ENCODE measurements at regions not wholly inside any gene's neighbourhood (a gene's known extent, or its start where the extent isn't known, plus 50 kb on each side); places are given as distances from the start of the nearest gene placed in this dataset.

DNA sequence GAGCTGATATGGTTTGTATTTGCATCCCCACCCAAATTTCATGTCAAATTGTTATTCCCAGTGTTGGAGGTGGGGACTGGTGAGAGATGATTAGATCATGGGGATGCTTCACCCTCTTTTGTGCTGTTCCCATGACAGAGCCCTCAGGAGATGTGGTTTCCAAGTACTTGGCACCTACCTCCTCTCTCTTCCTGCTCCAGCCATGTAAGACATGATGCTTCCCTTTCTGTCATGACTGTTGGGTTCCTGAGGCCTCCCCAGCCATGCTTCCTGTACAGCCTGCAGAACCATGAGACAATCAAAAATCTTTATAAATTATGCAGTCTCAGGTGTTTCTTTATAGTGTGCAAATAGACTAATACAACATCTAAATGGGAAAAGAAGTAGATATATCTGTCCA is 754.5 kb downstream of the TMEM121 start:
- TF ChIP-seq, protein P1, sequence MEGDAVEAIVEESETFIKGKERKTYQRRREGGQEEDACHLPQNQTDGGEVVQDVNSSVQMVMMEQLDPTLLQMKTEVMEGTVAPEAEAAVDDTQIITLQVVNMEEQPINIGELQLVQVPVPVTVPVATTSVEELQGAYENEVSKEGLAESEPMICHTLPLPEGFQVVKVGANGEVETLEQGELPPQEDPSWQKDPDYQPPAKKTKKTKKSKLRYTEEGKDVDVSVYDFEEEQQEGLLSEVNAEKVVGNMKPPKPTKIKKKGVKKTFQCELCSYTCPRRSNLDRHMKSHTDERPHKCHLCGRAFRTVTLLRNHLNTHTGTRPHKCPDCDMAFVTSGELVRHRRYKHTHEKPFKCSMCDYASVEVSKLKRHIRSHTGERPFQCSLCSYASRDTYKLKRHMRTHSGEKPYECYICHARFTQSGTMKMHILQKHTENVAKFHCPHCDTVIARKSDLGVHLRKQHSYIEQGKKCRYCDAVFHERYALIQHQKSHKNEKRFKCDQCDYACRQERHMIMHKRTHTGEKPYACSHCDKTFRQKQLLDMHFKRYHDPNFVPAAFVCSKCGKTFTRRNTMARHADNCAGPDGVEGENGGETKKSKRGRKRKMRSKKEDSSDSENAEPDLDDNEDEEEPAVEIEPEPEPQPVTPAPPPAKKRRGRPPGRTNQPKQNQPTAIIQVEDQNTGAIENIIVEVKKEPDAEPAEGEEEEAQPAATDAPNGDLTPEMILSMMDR (IDR thresholded peaks at IDR 0.05; ENCODE audit: low read depth, low read length, missing input control), result no peak
- TF ChIP-seq RAD21 (IDR thresholded peaks at IDR 0.05) (no peak), TAF1 (conservative IDR thresholded peaks at IDR 0.05) (no peak), GABPA (IDR thresholded peaks at IDR 0.05 in 1 of 2, conservative IDR thresholded peaks at IDR 0.05 in 1 of 2) (no peak), RXRA (IDR thresholded peaks at IDR 0.05) (no peak), EGR1 (IDR thresholded peaks at IDR 0.05; ENCODE audit: low read depth in 2 of 2) (no peak)
- TF ChIP-seq, protein P2, sequence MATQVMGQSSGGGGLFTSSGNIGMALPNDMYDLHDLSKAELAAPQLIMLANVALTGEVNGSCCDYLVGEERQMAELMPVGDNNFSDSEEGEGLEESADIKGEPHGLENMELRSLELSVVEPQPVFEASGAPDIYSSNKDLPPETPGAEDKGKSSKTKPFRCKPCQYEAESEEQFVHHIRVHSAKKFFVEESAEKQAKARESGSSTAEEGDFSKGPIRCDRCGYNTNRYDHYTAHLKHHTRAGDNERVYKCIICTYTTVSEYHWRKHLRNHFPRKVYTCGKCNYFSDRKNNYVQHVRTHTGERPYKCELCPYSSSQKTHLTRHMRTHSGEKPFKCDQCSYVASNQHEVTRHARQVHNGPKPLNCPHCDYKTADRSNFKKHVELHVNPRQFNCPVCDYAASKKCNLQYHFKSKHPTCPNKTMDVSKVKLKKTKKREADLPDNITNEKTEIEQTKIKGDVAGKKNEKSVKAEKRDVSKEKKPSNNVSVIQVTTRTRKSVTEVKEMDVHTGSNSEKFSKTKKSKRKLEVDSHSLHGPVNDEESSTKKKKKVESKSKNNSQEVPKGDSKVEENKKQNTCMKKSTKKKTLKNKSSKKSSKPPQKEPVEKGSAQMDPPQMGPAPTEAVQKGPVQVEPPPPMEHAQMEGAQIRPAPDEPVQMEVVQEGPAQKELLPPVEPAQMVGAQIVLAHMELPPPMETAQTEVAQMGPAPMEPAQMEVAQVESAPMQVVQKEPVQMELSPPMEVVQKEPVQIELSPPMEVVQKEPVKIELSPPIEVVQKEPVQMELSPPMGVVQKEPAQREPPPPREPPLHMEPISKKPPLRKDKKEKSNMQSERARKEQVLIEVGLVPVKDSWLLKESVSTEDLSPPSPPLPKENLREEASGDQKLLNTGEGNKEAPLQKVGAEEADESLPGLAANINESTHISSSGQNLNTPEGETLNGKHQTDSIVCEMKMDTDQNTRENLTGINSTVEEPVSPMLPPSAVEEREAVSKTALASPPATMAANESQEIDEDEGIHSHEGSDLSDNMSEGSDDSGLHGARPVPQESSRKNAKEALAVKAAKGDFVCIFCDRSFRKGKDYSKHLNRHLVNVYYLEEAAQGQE (IDR thresholded peaks at IDR 0.05), result no peak
- TF ChIP-seq, protein P3, sequence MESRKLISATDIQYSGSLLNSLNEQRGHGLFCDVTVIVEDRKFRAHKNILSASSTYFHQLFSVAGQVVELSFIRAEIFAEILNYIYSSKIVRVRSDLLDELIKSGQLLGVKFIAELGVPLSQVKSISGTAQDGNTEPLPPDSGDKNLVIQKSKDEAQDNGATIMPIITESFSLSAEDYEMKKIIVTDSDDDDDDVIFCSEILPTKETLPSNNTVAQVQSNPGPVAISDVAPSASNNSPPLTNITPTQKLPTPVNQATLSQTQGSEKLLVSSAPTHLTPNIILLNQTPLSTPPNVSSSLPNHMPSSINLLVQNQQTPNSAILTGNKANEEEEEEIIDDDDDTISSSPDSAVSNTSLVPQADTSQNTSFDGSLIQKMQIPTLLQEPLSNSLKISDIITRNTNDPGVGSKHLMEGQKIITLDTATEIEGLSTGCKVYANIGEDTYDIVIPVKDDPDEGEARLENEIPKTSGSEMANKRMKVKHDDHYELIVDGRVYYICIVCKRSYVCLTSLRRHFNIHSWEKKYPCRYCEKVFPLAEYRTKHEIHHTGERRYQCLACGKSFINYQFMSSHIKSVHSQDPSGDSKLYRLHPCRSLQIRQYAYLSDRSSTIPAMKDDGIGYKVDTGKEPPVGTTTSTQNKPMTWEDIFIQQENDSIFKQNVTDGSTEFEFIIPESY (IDR thresholded peaks at IDR 0.05), result no peak
- TF ChIP-seq, protein P4, sequence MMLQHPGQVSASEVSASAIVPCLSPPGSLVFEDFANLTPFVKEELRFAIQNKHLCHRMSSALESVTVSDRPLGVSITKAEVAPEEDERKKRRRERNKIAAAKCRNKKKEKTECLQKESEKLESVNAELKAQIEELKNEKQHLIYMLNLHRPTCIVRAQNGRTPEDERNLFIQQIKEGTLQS (IDR thresholded peaks at IDR 0.05), result no peak
